ENCODE measurements at regions not wholly inside any gene's neighbourhood (a gene's known extent, or its start where the extent isn't known, plus 50 kb on each side); places are given as distances from the start of the nearest gene placed in this dataset.

DNA sequence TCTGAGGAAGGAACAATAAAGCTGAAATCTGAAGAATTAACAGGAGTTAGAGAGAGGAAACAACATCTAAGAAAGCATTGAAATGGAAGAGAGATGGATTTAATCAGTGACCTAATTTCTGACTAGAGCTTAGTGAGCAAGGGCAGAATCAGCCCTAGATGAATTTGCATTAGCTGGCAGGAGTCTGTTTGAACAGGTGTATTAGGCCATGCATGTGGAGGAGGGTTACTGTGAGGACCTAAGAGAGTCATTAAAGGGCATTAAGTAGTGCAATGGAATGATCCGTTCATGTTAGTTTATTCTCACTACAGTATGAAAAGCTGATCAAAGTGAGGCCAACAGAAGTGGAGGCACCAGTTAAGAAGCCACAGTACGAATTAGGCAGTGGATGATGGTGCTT lies 285.3 kb downstream of the GRB14 start:
- TF ChIP-seq, protein P1, sequence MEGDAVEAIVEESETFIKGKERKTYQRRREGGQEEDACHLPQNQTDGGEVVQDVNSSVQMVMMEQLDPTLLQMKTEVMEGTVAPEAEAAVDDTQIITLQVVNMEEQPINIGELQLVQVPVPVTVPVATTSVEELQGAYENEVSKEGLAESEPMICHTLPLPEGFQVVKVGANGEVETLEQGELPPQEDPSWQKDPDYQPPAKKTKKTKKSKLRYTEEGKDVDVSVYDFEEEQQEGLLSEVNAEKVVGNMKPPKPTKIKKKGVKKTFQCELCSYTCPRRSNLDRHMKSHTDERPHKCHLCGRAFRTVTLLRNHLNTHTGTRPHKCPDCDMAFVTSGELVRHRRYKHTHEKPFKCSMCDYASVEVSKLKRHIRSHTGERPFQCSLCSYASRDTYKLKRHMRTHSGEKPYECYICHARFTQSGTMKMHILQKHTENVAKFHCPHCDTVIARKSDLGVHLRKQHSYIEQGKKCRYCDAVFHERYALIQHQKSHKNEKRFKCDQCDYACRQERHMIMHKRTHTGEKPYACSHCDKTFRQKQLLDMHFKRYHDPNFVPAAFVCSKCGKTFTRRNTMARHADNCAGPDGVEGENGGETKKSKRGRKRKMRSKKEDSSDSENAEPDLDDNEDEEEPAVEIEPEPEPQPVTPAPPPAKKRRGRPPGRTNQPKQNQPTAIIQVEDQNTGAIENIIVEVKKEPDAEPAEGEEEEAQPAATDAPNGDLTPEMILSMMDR (IDR thresholded peaks at IDR 0.05): no peak

DNA sequence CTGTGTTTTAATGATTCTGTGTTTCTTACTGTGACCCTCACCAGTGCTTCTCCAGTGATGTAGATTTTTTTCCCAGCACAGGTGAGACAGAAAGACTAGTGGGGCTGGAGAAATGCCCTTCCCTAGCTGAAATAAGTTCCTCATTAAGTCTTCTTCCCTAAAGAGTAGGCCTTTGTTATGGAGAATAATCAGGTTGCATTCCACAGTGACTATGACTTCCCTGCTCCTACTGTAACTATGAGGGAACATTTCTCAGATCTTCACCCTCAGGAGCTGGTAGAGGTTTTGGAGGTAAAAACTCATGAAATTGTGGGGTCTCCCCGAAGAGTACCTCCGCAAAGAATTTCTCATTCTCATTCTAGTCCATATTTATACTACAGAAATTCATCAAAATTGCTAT lies 286.2 kb downstream of the GRB14 start:
- no peak overlapping the region for H3K4me3 Mint-ChIP-seq
- intact Hi-C loops (cut with DNase I, micrococcal nuclease): no loop called here
- no peaks in the 10 kb centered on the region for H3K4me1 ChIP-seq (ENCODE audit: insufficient read depth, low read length)
- CTCF ChIA-PET: no interaction called here
- H3K9me3 ChIP-seq (ENCODE audit: control insufficient read depth in 1 of 2, insufficient read depth in 1 of 2, low read length in 2 of 2): peaks cover 0 to 3% of the 10 kb centered on the region in 2 experiments
- POLR2A ChIA-PET: no interaction called here
- H3K4me1 Mint-ChIP-seq (ENCODE audit: low read depth): no peaks in the 10 kb centered on the region
- peaks cover 4% of the 10 kb centered on the region for H3K9me3 Mint-ChIP-seq
- H3K36me3 ChIP-seq (ENCODE audit: insufficient read depth, low read length): no peaks in the 10 kb centered on the region
- no peaks in the 10 kb centered on the region for H3K27me3 Mint-ChIP-seq
- ATAC-seq (ENCODE audit: poor library complexity): no peak
- DNase-seq: no peak
- no peak overlapping the region for H3K4me3 ChIP-seq (ENCODE audit: low read length)
- TF ChIP-seq, protein P1 (IDR thresholded peaks at IDR 0.05): no peak
- no peaks in the 10 kb centered on the region for H3K27me3 ChIP-seq (ENCODE audit: control insufficient read depth in 1 of 2, insufficient read depth in 2 of 2, low read length in 2 of 2)
- H3K27ac ChIP-seq (ENCODE audit: low read depth in 1 of 2, low read length in 2 of 2): no peak overlapping the region
- H3K27ac Mint-ChIP-seq: no peak overlapping the region
- no peaks in the 10 kb centered on the region for H3K36me3 Mint-ChIP-seq (ENCODE audit: low read depth)

More for the DNA sequence above, 285.3 kb downstream of the GRB14 start:
- Mint-ChIP-seq H3K27ac (no peak overlapping the region), H3K4me3 (no peak overlapping the region), H3K27me3 (no peaks in the 10 kb centered on the region), H3K36me3 (ENCODE audit: low read depth) (no peaks in the 10 kb centered on the region), H3K4me1 (ENCODE audit: low read depth) (no peaks in the 10 kb centered on the region), H3K9me3 (peaks cover 4% of the 10 kb centered on the region)
- H3K4me1 ChIP-seq (ENCODE audit: insufficient read depth, low read length): no peaks in the 10 kb centered on the region
- H3K27ac ChIP-seq (ENCODE audit: low read depth in 1 of 2, low read length in 2 of 2): no peak overlapping the region
- H3K27me3 ChIP-seq (ENCODE audit: control insufficient read depth in 1 of 2, insufficient read depth in 2 of 2, low read length in 2 of 2): no peaks in the 10 kb centered on the region
- intact Hi-C loops (cut with DNase I, micrococcal nuclease): no loop called here
- DNase-seq (no peak), ATAC-seq (ENCODE audit: poor library complexity) (no peak)
- H3K36me3 ChIP-seq (ENCODE audit: insufficient read depth, low read length): no peaks in the 10 kb centered on the region
- no peaks in the 10 kb centered on the region for H3K9me3 ChIP-seq (ENCODE audit: control insufficient read depth in 1 of 2, insufficient read depth in 1 of 2, low read length in 2 of 2)
- POLR2A ChIA-PET: no interaction called here
- CTCF ChIA-PET: no interaction called here
- no peak overlapping the region for H3K4me3 ChIP-seq (ENCODE audit: low read length)

DNA sequence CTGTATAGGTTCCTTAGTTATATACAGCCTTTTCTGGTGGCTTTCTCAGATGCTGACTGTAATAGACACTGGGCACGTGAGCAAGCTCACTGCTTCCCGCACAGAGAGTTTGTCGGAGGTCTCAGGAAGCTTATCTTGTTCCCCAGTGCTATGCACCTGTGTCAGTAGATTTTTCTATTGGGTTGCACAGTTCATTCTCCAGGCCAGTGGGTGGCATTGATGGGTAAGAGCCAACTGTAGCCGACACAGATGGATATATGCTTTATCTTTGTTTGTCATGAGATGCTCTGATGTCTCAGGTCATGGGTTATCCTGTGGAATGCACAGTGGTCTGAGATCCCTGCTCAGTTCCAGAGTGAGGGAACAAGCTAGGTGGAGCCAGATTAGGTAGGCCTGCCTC lies 293.0 kb downstream of the GRB14 start:
- POLR2A ChIA-PET: no interaction called here
- no peaks in the 10 kb centered on the region for H3K4me1 Mint-ChIP-seq (ENCODE audit: low read depth)
- no peak overlapping the region for H3K27ac Mint-ChIP-seq

More for the DNA sequence above, 293.0 kb downstream of the GRB14 start:
- Histone ChIP-seq H3K27me3 (ENCODE audit: control insufficient read depth in 1 of 2, insufficient read depth in 2 of 2, low read length in 2 of 2) (no peaks in the 10 kb centered on the region), H3K27ac (ENCODE audit: low read depth in 1 of 2, low read length in 2 of 2) (no peak overlapping the region), H3K9me3 (ENCODE audit: control insufficient read depth in 1 of 2, insufficient read depth in 1 of 2, low read length in 2 of 2) (peaks cover 0 to 3% of the 10 kb centered on the region in 2 experiments), H3K4me3 (ENCODE audit: low read length) (no peak overlapping the region), H3K36me3 (ENCODE audit: insufficient read depth, low read length) (no peaks in the 10 kb centered on the region), H3K4me1 (ENCODE audit: insufficient read depth, low read length) (no peaks in the 10 kb centered on the region)
- TF ChIP-seq, protein P1 (IDR thresholded peaks at IDR 0.05): no peak
- intact Hi-C loops (cut with DNase I, micrococcal nuclease): no loop called here
- Mint-ChIP-seq H3K4me3 (no peak overlapping the region), H3K27me3 (no peaks in the 10 kb centered on the region), H3K36me3 (ENCODE audit: low read depth) (no peaks in the 10 kb centered on the region), H3K9me3 (peaks cover 4% of the 10 kb centered on the region)
- ATAC-seq (ENCODE audit: poor library complexity): no peak
- no peak for DNase-seq
- CTCF ChIA-PET: no interaction called here
